ENCODE measurements at regions not wholly inside any gene's neighbourhood (a gene's known extent, or its start where the extent isn't known, plus 50 kb on each side); places are given as distances from the start of the nearest gene placed in this dataset.

- Histone ChIP-seq H3K36me3 (ENCODE audit: insufficient read depth, low read length) (no peaks in the 10 kb centered on the region), H3K27ac (ENCODE audit: low read length) (no peak overlapping the region), H3K27me3 (ENCODE audit: low read length) (no peaks in the 10 kb centered on the region), H3K79me2 (ENCODE audit: low read length) (no peaks in the 10 kb centered on the region), H3K9ac (ENCODE audit: low read length) (no peak overlapping the region), H3K9me3 (ENCODE audit: low read length) (no peaks in the 10 kb centered on the region), H2AFZ (ENCODE audit: low read length) (no peak overlapping the region), H3K9me2 (replicated peaks; ENCODE audit: insufficient read depth, low read length) (no peaks in the 10 kb centered on the region), H3K4me2 (ENCODE audit: low read depth, low read length, poor library complexity, severe bottlenecking) (no peak overlapping the region), H3K4me1 (ENCODE audit: low read length) (no peaks in the 10 kb centered on the region), H3K4me3 (ENCODE audit: low read length) (no peak overlapping the region), H4K20me1 (ENCODE audit: insufficient read depth, low read depth, low read length) (no peaks in the 10 kb centered on the region)
- DNase-seq, result no peak
Observed at GRCh38 chr11:36777311-36777710, 179.3 kb upstream of the RAG2 start.

GRCh38 chr11:36775756-36776155 lies 177.7 kb upstream of the RAG2 start:
- no peak overlapping the region for H3K27ac ChIP-seq (ENCODE audit: low read length)
- no peak overlapping the region for H3K4me2 ChIP-seq (ENCODE audit: low read depth, low read length, poor library complexity, severe bottlenecking)
- no peak overlapping the region for H3K4me3 ChIP-seq (ENCODE audit: low read length)
- no peaks in the 10 kb centered on the region for H3K79me2 ChIP-seq (ENCODE audit: low read length)
- no peak overlapping the region for H2AFZ ChIP-seq (ENCODE audit: low read length)
- H3K9me3 ChIP-seq (ENCODE audit: low read length), result no peaks in the 10 kb centered on the region
- H3K27me3 ChIP-seq (ENCODE audit: low read length), result no peaks in the 10 kb centered on the region
- H3K9me2 ChIP-seq (replicated peaks; ENCODE audit: insufficient read depth, low read length), result no peaks in the 10 kb centered on the region
- H4K20me1 ChIP-seq (ENCODE audit: insufficient read depth, low read depth, low read length), result no peaks in the 10 kb centered on the region
- no peaks in the 10 kb centered on the region for H3K4me1 ChIP-seq (ENCODE audit: low read length)
- no peaks in the 10 kb centered on the region for H3K36me3 ChIP-seq (ENCODE audit: insufficient read depth, low read length)
- H3K9ac ChIP-seq (ENCODE audit: low read length), result no peak overlapping the region
- DNase-seq, result no peak

- no peak overlapping the region for H3K9ac ChIP-seq (ENCODE audit: low read length)
- no peak overlapping the region for H3K27ac ChIP-seq (ENCODE audit: low read length)
- DNase-seq, result no peak
- no peak overlapping the region for H3K4me2 ChIP-seq (ENCODE audit: low read depth, low read length, poor library complexity, severe bottlenecking)
- H3K27me3 ChIP-seq (ENCODE audit: low read length), result no peaks in the 10 kb centered on the region
- no peak overlapping the region for H3K4me3 ChIP-seq (ENCODE audit: low read length)
- no peak overlapping the region for H2AFZ ChIP-seq (ENCODE audit: low read length)
- no peaks in the 10 kb centered on the region for H3K79me2 ChIP-seq (ENCODE audit: low read length)
- H3K9me3 ChIP-seq (ENCODE audit: low read length), result no peaks in the 10 kb centered on the region
- no peaks in the 10 kb centered on the region for H4K20me1 ChIP-seq (ENCODE audit: insufficient read depth, low read depth, low read length)
- H3K4me1 ChIP-seq (ENCODE audit: low read length), result no peaks in the 10 kb centered on the region
- no peaks in the 10 kb centered on the region for H3K9me2 ChIP-seq (replicated peaks; ENCODE audit: insufficient read depth, low read length)
- H3K36me3 ChIP-seq (ENCODE audit: insufficient read depth, low read length), result no peaks in the 10 kb centered on the region
Observed at GRCh38 chr11:36775130-36775529, 177.1 kb upstream of the RAG2 start.

GRCh38 chr11:36774603-36775002 lies 176.6 kb upstream of the RAG2 start:
- no peak for DNase-seq
- Histone ChIP-seq H3K36me3 (ENCODE audit: insufficient read depth, low read length) (no peaks in the 10 kb centered on the region), H3K79me2 (ENCODE audit: low read length) (no peaks in the 10 kb centered on the region), H3K4me2 (ENCODE audit: low read depth, low read length, poor library complexity, severe bottlenecking) (no peak overlapping the region), H3K4me1 (ENCODE audit: low read length) (no peaks in the 10 kb centered on the region), H3K4me3 (ENCODE audit: low read length) (no peak overlapping the region), H3K27ac (ENCODE audit: low read length) (no peak overlapping the region), H3K9me2 (replicated peaks; ENCODE audit: insufficient read depth, low read length) (no peaks in the 10 kb centered on the region), H3K9ac (ENCODE audit: low read length) (no peak overlapping the region), H4K20me1 (ENCODE audit: insufficient read depth, low read depth, low read length) (no peaks in the 10 kb centered on the region), H3K27me3 (ENCODE audit: low read length) (no peaks in the 10 kb centered on the region), H2AFZ (ENCODE audit: low read length) (no peak overlapping the region), H3K9me3 (ENCODE audit: low read length) (no peaks in the 10 kb centered on the region)

GRCh38 chr11:36763187-36763586 lies 165.2 kb upstream of the RAG2 start:
- H3K36me3 ChIP-seq (ENCODE audit: insufficient read depth, low read length), result no peaks in the 10 kb centered on the region
- DNase-seq, result no peak
- no peak overlapping the region for H3K4me2 ChIP-seq (ENCODE audit: low read depth, low read length, poor library complexity, severe bottlenecking)
- no peaks in the 10 kb centered on the region for H4K20me1 ChIP-seq (ENCODE audit: insufficient read depth, low read depth, low read length)
- H3K79me2 ChIP-seq (ENCODE audit: low read length), result no peaks in the 10 kb centered on the region
- H3K4me3 ChIP-seq (ENCODE audit: low read length), result no peak overlapping the region
- H3K27ac ChIP-seq (ENCODE audit: low read length), result no peak overlapping the region
- H3K4me1 ChIP-seq (ENCODE audit: low read length), result no peaks in the 10 kb centered on the region
- H3K9ac ChIP-seq (ENCODE audit: low read length), result no peak overlapping the region
- H2AFZ ChIP-seq (ENCODE audit: low read length), result no peak overlapping the region
- H3K27me3 ChIP-seq (ENCODE audit: low read length), result no peaks in the 10 kb centered on the region
- no peaks in the 10 kb centered on the region for H3K9me3 ChIP-seq (ENCODE audit: low read length)
- no peaks in the 10 kb centered on the region for H3K9me2 ChIP-seq (replicated peaks; ENCODE audit: insufficient read depth, low read length)

GRCh38 chr11:36757075-36757474 lies 159.0 kb upstream of the RAG2 start:
- no peaks in the 10 kb centered on the region for H3K36me3 ChIP-seq (ENCODE audit: insufficient read depth, low read length)
- H3K4me3 ChIP-seq (ENCODE audit: low read length), result no peak overlapping the region
- no peaks in the 10 kb centered on the region for H3K27me3 ChIP-seq (ENCODE audit: low read length)
- no peak for DNase-seq
- no peaks in the 10 kb centered on the region for H3K79me2 ChIP-seq (ENCODE audit: low read length)
- H3K4me1 ChIP-seq (ENCODE audit: low read length), result no peaks in the 10 kb centered on the region
- no peak overlapping the region for H3K27ac ChIP-seq (ENCODE audit: low read length)
- H3K9me2 ChIP-seq (replicated peaks; ENCODE audit: insufficient read depth, low read length), result no peaks in the 10 kb centered on the region
- H4K20me1 ChIP-seq (ENCODE audit: insufficient read depth, low read depth, low read length), result no peaks in the 10 kb centered on the region
- no peak overlapping the region for H3K9ac ChIP-seq (ENCODE audit: low read length)
- H2AFZ ChIP-seq (ENCODE audit: low read length), result no peak overlapping the region
- no peaks in the 10 kb centered on the region for H3K9me3 ChIP-seq (ENCODE audit: low read length)
- no peak overlapping the region for H3K4me2 ChIP-seq (ENCODE audit: low read depth, low read length, poor library complexity, severe bottlenecking)

- Histone ChIP-seq H3K36me3 (ENCODE audit: insufficient read depth, low read length) (no peaks in the 10 kb centered on the region), H3K9me2 (replicated peaks; ENCODE audit: insufficient read depth, low read length) (no peaks in the 10 kb centered on the region), H3K4me3 (ENCODE audit: low read length) (no peak overlapping the region), H3K4me2 (ENCODE audit: low read depth, low read length, poor library complexity, severe bottlenecking) (no peak overlapping the region), H3K27ac (ENCODE audit: low read length) (no peak overlapping the region), H3K9ac (ENCODE audit: low read length) (no peak overlapping the region), H3K79me2 (ENCODE audit: low read length) (no peaks in the 10 kb centered on the region), H3K4me1 (ENCODE audit: low read length) (no peaks in the 10 kb centered on the region), H3K27me3 (ENCODE audit: low read length) (no peaks in the 10 kb centered on the region), H3K9me3 (ENCODE audit: low read length) (no peaks in the 10 kb centered on the region), H2AFZ (ENCODE audit: low read length) (no peak overlapping the region), H4K20me1 (ENCODE audit: insufficient read depth, low read depth, low read length) (no peaks in the 10 kb centered on the region)
- no peak for DNase-seq
Observed at GRCh38 chr11:36753960-36754359, 155.9 kb upstream of the RAG2 start.

GRCh38 chr11:36751996-36752395 lies 154.0 kb upstream of the RAG2 start:
- H3K27me3 ChIP-seq (ENCODE audit: low read length), result no peaks in the 10 kb centered on the region
- H3K4me2 ChIP-seq (ENCODE audit: low read depth, low read length, poor library complexity, severe bottlenecking), result no peak overlapping the region
- no peak overlapping the region for H3K9ac ChIP-seq (ENCODE audit: low read length)
- DNase-seq, result no peak
- no peak overlapping the region for H3K27ac ChIP-seq (ENCODE audit: low read length)
- H3K9me2 ChIP-seq (replicated peaks; ENCODE audit: insufficient read depth, low read length), result no peaks in the 10 kb centered on the region
- H3K9me3 ChIP-seq (ENCODE audit: low read length), result no peaks in the 10 kb centered on the region
- no peaks in the 10 kb centered on the region for H3K79me2 ChIP-seq (ENCODE audit: low read length)
- H4K20me1 ChIP-seq (ENCODE audit: insufficient read depth, low read depth, low read length), result no peaks in the 10 kb centered on the region
- no peak overlapping the region for H3K4me3 ChIP-seq (ENCODE audit: low read length)
- no peaks in the 10 kb centered on the region for H3K36me3 ChIP-seq (ENCODE audit: insufficient read depth, low read length)
- H3K4me1 ChIP-seq (ENCODE audit: low read length), result no peaks in the 10 kb centered on the region
- no peak overlapping the region for H2AFZ ChIP-seq (ENCODE audit: low read length)

GRCh38 chr11:36751335-36751781 lies 153.3 kb upstream of the RAG2 start:
- no peak overlapping the region for H3K9ac ChIP-seq (ENCODE audit: low read length)
- H2AFZ ChIP-seq (ENCODE audit: low read length), result no peak overlapping the region
- no peaks in the 10 kb centered on the region for H3K9me2 ChIP-seq (replicated peaks; ENCODE audit: insufficient read depth, low read length)
- no peaks in the 10 kb centered on the region for H3K4me1 ChIP-seq (ENCODE audit: low read length)
- no peaks in the 10 kb centered on the region for H3K36me3 ChIP-seq (ENCODE audit: insufficient read depth, low read length)
- no peaks in the 10 kb centered on the region for H4K20me1 ChIP-seq (ENCODE audit: insufficient read depth, low read depth, low read length)
- no peaks in the 10 kb centered on the region for H3K27me3 ChIP-seq (ENCODE audit: low read length)
- H3K4me3 ChIP-seq (ENCODE audit: low read length), result no peak overlapping the region
- no peak for DNase-seq
- H3K4me2 ChIP-seq (ENCODE audit: low read depth, low read length, poor library complexity, severe bottlenecking), result no peak overlapping the region
- H3K79me2 ChIP-seq (ENCODE audit: low read length), result no peaks in the 10 kb centered on the region
- H3K9me3 ChIP-seq (ENCODE audit: low read length), result no peaks in the 10 kb centered on the region
- no peak overlapping the region for H3K27ac ChIP-seq (ENCODE audit: low read length)
